K562 (cell line): ENCODE measurements at regions not wholly inside any gene's neighbourhood (a gene's known extent, or its start where the extent isn't known, plus 50 kb on each side); places are given as distances from the start of the nearest gene placed in this dataset.

Source experiments
- AFF4 ChIP-seq: sonication (generic); formaldehyde crosslinking; IDR thresholded peaks from 2 replicates; pipeline ENCODE4 v1.8.0; 2023; ENCODE audit warnings: mild to moderate bottlenecking, missing genetic modification reagents
- CBX1 ChIP-seq: sonication (generic); IDR thresholded peaks from 2 replicates; pipeline ENCODE4 v1.6.1; 2016; ENCODE audit warnings: antibody characterized with exemption, low read depth, mild to moderate bottlenecking
- EGR1 ChIP-seq: fragments of 450-650 bp; conservative IDR thresholded peaks from 2 replicates; pipeline ENCODE4 v1.6.1; 2017; ENCODE audit warnings: mild to moderate bottlenecking
- SETDB1 ChIP-seq: IDR thresholded peaks from one replicate; pipeline ENCODE4 v1.6.1; 2012; ENCODE audit warnings: low read length, control low read depth, inconsistent platforms
- SMAD4 ChIP-seq: fragments of 250-450 bp; sonication (Bioruptor Pico); conservative IDR thresholded peaks from 2 replicates; pipeline ENCODE4 v1.8.0; 2021; ENCODE audit warnings: inconsistent platforms, mild to moderate bottlenecking, moderate library complexity
- SNRNP70 ChIP-seq: fragments of 200-400 bp; formaldehyde crosslinking; optimal IDR thresholded peaks from 2 replicates; pipeline ENCODE3; 2017; ENCODE audit warnings: low read depth, low read length
- VEZF1 ChIP-seq: fragments of 200-800 bp; sonication (Bioruptor generic); IDR thresholded peaks from 2 replicates; pipeline ENCODE4 v1.6.1; 2017; ENCODE audit warnings: missing genetic modification characterization, missing compliant biosample characterization
- YY1 ChIP-seq, 3 experiments: IDR thresholded peaks; 2 replicates each; pipeline ENCODE4 v1.6.1; 2011; ENCODE audit warnings: low read length in 2 of 3, mild to moderate bottlenecking in 2 of 3, moderate library complexity in 2 of 3, borderline replicate concordance in 1 of 3, control low read depth in 1 of 3, low read depth in 1 of 3; ENCODE audit not compliant: insufficient read depth in 3 of 3, insufficient replicate concordance in 2 of 3, control insufficient read depth in 1 of 3, insufficient read length in 1 of 3; ENCODE audit errors: extremely low read depth in 1 of 3
- ZNF311 ChIP-seq: fragments of 250-450 bp; sonication (Bioruptor Pico); IDR thresholded peaks from 2 replicates; pipeline ENCODE4 v1.4.0; 2020; ENCODE audit warnings: mild to moderate bottlenecking, moderate library complexity
- TF ChIP-seq, protein P1 (sequence below), 3 experiments: IDR thresholded peaks in 2 of 3; conservative IDR thresholded peaks in 1 of 3; 2 replicates each; pipeline ENCODE4 v1.5.1; 2011 to 2012; ENCODE audit warnings: low read length in 3 of 3, mild to moderate bottlenecking in 3 of 3, control low read depth in 2 of 3, improper control_type of control experiment in 1 of 3, inconsistent platforms in 1 of 3, low read depth in 1 of 3, mixed read lengths in 1 of 3, moderate library complexity in 1 of 3; ENCODE audit not compliant: insufficient read depth in 2 of 3
- TF ChIP-seq, protein P2 (sequence below), 2 experiments: fragments of 450-650 bp in 1 of 2; sonication (generic) in 1 of 2; formaldehyde crosslinking in 1 of 2; IDR thresholded peaks in 1 of 2; conservative IDR thresholded peaks in 1 of 2; 2 replicates each; pipeline versions ENCODE4 v1.6.1 to v1.8.1; 2016 to 2023; ENCODE audit warnings: mild to moderate bottlenecking in 2 of 2, moderate library complexity in 2 of 2, inconsistent platforms in 1 of 2, missing genetic modification reagents in 1 of 2
- TF ChIP-seq, protein P3 (sequence below): fragments of 450-650 bp; IDR thresholded peaks from 2 replicates; pipeline ENCODE4 v1.6.1; 2014; ENCODE audit warnings: low read depth, mild to moderate bottlenecking, moderate library complexity, borderline replicate concordance

GRCh38 chr14:21723431-21724045 lies 49.9 kb upstream of the OR4E1 start:
- TF ChIP-seq, protein P1, sequence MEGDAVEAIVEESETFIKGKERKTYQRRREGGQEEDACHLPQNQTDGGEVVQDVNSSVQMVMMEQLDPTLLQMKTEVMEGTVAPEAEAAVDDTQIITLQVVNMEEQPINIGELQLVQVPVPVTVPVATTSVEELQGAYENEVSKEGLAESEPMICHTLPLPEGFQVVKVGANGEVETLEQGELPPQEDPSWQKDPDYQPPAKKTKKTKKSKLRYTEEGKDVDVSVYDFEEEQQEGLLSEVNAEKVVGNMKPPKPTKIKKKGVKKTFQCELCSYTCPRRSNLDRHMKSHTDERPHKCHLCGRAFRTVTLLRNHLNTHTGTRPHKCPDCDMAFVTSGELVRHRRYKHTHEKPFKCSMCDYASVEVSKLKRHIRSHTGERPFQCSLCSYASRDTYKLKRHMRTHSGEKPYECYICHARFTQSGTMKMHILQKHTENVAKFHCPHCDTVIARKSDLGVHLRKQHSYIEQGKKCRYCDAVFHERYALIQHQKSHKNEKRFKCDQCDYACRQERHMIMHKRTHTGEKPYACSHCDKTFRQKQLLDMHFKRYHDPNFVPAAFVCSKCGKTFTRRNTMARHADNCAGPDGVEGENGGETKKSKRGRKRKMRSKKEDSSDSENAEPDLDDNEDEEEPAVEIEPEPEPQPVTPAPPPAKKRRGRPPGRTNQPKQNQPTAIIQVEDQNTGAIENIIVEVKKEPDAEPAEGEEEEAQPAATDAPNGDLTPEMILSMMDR (IDR thresholded peaks at IDR 0.05 in 2 of 3, conservative IDR thresholded peaks at IDR 0.05 in 1 of 3; ENCODE audit: insufficient read depth in 2 of 3, low read depth in 1 of 3, low read length in 3 of 3), result peak; percentile 52 to 64 (median 59)
- TF ChIP-seq SNRNP70 (no peak), YY1 (IDR thresholded peaks at IDR 0.05; ENCODE audit: borderline replicate concordance in 1 of 3, control insufficient read depth in 1 of 3, extremely low read depth in 1 of 3, insufficient read depth in 3 of 3, insufficient read length in 1 of 3, insufficient replicate concordance in 2 of 3, low read depth in 1 of 3, low read length in 2 of 3) (no peak), VEZF1 (no peak), SETDB1 (no peak), SMAD4 (CRISPR knock-in tag) (no peak), CBX1 (no peak), AFF4 (CRISPR knock-in tag) (no peak), ZNF311 (CRISPR knock-in tag) (no peak), EGR1 (no peak)
- TF ChIP-seq, protein P2, sequence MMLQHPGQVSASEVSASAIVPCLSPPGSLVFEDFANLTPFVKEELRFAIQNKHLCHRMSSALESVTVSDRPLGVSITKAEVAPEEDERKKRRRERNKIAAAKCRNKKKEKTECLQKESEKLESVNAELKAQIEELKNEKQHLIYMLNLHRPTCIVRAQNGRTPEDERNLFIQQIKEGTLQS (IDR thresholded peaks at IDR 0.05), result no peak
- TF ChIP-seq, protein P2 (CRISPR knock-in tag; conservative IDR thresholded peaks at IDR 0.05), result no peak
- TF ChIP-seq, protein P3, sequence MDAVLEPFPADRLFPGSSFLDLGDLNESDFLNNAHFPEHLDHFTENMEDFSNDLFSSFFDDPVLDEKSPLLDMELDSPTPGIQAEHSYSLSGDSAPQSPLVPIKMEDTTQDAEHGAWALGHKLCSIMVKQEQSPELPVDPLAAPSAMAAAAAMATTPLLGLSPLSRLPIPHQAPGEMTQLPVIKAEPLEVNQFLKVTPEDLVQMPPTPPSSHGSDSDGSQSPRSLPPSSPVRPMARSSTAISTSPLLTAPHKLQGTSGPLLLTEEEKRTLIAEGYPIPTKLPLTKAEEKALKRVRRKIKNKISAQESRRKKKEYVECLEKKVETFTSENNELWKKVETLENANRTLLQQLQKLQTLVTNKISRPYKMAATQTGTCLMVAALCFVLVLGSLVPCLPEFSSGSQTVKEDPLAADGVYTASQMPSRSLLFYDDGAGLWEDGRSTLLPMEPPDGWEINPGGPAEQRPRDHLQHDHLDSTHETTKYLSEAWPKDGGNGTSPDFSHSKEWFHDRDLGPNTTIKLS, result no peak
